Activated CD8-positive, alpha-beta T cell treated with anti-CD3 and anti-CD28 coated beads for 36 hours (primary cell): ENCODE measurements at regions not wholly inside any gene's neighbourhood (a gene's known extent, or its start where the extent isn't known, plus 50 kb on each side); places are given as distances from the start of the nearest gene placed in this dataset.

Source experiments
- ATAC-seq: fragments of 200-7000 bp; cut with Tn5 transposase; one replicate; pipeline ENCODE4 v1.10.0; 2021; ENCODE audit warnings: mild to moderate bottlenecking, moderate library complexity
- CTCF ChIA-PET: fragments of 350-600 bp; sonication (Branson Sonifier 250); formaldehyde crosslinking; loops from one replicate; lab custom pipeline; 2021; ENCODE audit warnings: antibody characterized with exemption; lab: Charles Lee
- POLR2A ChIA-PET: fragments of 350-600 bp; sonication (Branson Sonifier 250); formaldehyde crosslinking; loops from one replicate; lab custom pipeline; 2021; ENCODE audit warnings: antibody characterized with exemption; lab: Charles Lee
- DNase-seq: peaks from one replicate; pipeline ENCODE4 v3.0.0-alpha.2; 2020
- H3K27ac Mint-ChIP-seq: one replicate; pipeline ENCODE4 v1.8.0; 2021; ENCODE audit warnings: mild to moderate bottlenecking, mixed read lengths
- H3K27me3 Mint-ChIP-seq: one replicate; pipeline ENCODE4 v1.8.0; 2021; ENCODE audit warnings: mixed read lengths
- H3K36me3 Mint-ChIP-seq: one replicate; pipeline ENCODE4 v1.8.0; 2021; ENCODE audit warnings: low read depth, mixed read lengths
- H3K4me1 Mint-ChIP-seq: one replicate; pipeline ENCODE4 v1.8.0; 2021; ENCODE audit warnings: low read depth, mixed read lengths
- H3K4me3 Mint-ChIP-seq: one replicate; pipeline ENCODE4 v1.8.0; 2021; ENCODE audit warnings: mild to moderate bottlenecking, moderate library complexity, mixed read lengths
- H3K9me3 Mint-ChIP-seq: one replicate; pipeline ENCODE4 v1.8.0; 2021; ENCODE audit warnings: mixed read lengths
- CTCF ChIP-seq: fragments of 200-600 bp; IDR thresholded peaks from one replicate; pipeline ENCODE4 v1.8.0; 2022; ENCODE audit warnings: antibody characterized with exemption, mild to moderate bottlenecking
- intact Hi-C: fragments of 100-400 bp; cut with micrococcal nuclease; formaldehyde crosslinking; loops from one replicate; pipeline ENCODE4 v1.10.0; 2022

GRCh38 chr1:239067480-239067879 is 318.9 kb upstream of the CHRM3 start:
- ATAC-seq (no peak), DNase-seq (no peak)
- intact Hi-C loops, result no loop called here
- Mint-ChIP-seq H3K27ac (no peak overlapping the region), H3K4me1 (no peaks in the 10 kb centered on the region), H3K4me3 (no peak overlapping the region), H3K9me3 (no peaks in the 10 kb centered on the region), H3K27me3 (no peaks in the 10 kb centered on the region), H3K36me3 (no peaks in the 10 kb centered on the region)
- ChIA-PET POLR2A (no interaction called here), CTCF (interaction anchor here (1.6 kb wide), 1 partner anchor 12 kb away, joined by 5 read pairs; no protein-coding TSS in a partner anchor)
- TF ChIP-seq CTCF, result no peak

GRCh38 chr1:239067058-239067457 is 319.3 kb upstream of the CHRM3 start:
- Mint-ChIP-seq H3K9me3 (no peaks in the 10 kb centered on the region), H3K36me3 (no peaks in the 10 kb centered on the region), H3K4me3 (no peak overlapping the region), H3K27ac (no peak overlapping the region), H3K4me1 (no peaks in the 10 kb centered on the region), H3K27me3 (no peaks in the 10 kb centered on the region)
- ChIA-PET POLR2A (no interaction called here), CTCF (interaction anchor here (1.6 kb wide), 1 partner anchor 11 kb away, joined by 5 read pairs; no protein-coding TSS in a partner anchor)
- DNase-seq (no peak), ATAC-seq (no peak)
- intact Hi-C loops, result no loop called here
- no peak for TF ChIP-seq CTCF

- TF ChIP-seq CTCF, result no peak
- Mint-ChIP-seq H3K27me3 (no peaks in the 10 kb centered on the region), H3K4me1 (no peaks in the 10 kb centered on the region), H3K27ac (no peak overlapping the region), H3K9me3 (no peaks in the 10 kb centered on the region), H3K4me3 (no peak overlapping the region), H3K36me3 (no peaks in the 10 kb centered on the region)
- no peak for ATAC-seq
- ChIA-PET CTCF (no interaction called here), POLR2A (no interaction called here)
- intact Hi-C loops, result no loop called here
- DNase-seq, result no peak
Measured at GRCh38 chr1:239061770-239062169, 324.6 kb upstream of the CHRM3 start.

GRCh38 chr1:239058190-239058589 is 328.2 kb upstream of the CHRM3 start:
- intact Hi-C loops, result no loop called here
- no peak overlapping the region for H3K4me3 Mint-ChIP-seq
- TF ChIP-seq CTCF, result no peak
- H3K4me1 Mint-ChIP-seq, result no peaks in the 10 kb centered on the region
- no peaks in the 10 kb centered on the region for H3K27me3 Mint-ChIP-seq
- H3K9me3 Mint-ChIP-seq, result peaks cover 5% of the 10 kb centered on the region
- ChIA-PET POLR2A (interaction anchor here (0.8 kb wide), 1 partner anchor 41 kb away, joined by 3 read pairs; no protein-coding TSS in a partner anchor), CTCF (no interaction called here)
- H3K27ac Mint-ChIP-seq, result no peak overlapping the region
- H3K36me3 Mint-ChIP-seq, result no peaks in the 10 kb centered on the region
- ATAC-seq (no peak), DNase-seq (no peak)

- Mint-ChIP-seq H3K36me3 (no peaks in the 10 kb centered on the region), H3K27ac (no peak overlapping the region), H3K9me3 (peaks cover 10% of the 10 kb centered on the region), H3K27me3 (no peaks in the 10 kb centered on the region), H3K4me1 (no peaks in the 10 kb centered on the region), H3K4me3 (no peak overlapping the region)
- CTCF ChIA-PET, result no interaction called here
- POLR2A ChIA-PET, result no interaction called here
- no peak for TF ChIP-seq CTCF
- DNase-seq (no peak), ATAC-seq (no peak)
- intact Hi-C loops, result no loop called here
Measured at GRCh38 chr1:239056940-239057339, 329.4 kb upstream of the CHRM3 start.
